ENCODE measurements at regions not wholly inside any gene's neighbourhood (a gene's known extent, or its start where the extent isn't known, plus 50 kb on each side); places are given as distances from the start of the nearest gene placed in this dataset.

- DNase-seq (ENCODE audit: low spot score) = no peak
Measured at GRCh38 chr10:113259576-113260226, 293.2 kb upstream of the HABP2 start.

GRCh38 chr10:113261161-113261560 lies 291.7 kb upstream of the HABP2 start:
- DNase-seq (ENCODE audit: low spot score) = no peak

- no peak for DNase-seq (ENCODE audit: low spot score)
Measured at GRCh38 chr10:113261611-113262091, 291.2 kb upstream of the HABP2 start.

DNA sequence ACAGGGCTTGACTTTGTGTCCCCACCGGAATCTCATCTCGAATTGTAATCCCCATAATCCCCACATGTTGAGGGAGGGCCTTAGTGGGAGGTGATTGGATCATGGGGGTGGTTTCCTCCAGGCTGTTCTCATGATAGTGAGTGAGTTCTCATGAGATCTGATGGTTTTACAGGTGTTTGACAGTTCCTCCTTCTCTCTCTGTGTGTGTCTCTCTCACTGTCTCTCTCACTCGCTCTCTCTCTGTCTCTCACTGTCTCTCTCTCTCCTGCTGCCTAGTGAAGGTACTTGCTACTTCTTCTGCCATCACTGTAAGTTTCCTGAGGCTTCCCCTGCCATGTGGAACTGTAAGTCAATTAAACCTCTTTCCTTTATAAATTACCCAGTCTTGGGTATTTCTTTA lies 289.8 kb upstream of the HABP2 start:
- DNase-seq (ENCODE audit: low spot score) = no peak

DNA sequence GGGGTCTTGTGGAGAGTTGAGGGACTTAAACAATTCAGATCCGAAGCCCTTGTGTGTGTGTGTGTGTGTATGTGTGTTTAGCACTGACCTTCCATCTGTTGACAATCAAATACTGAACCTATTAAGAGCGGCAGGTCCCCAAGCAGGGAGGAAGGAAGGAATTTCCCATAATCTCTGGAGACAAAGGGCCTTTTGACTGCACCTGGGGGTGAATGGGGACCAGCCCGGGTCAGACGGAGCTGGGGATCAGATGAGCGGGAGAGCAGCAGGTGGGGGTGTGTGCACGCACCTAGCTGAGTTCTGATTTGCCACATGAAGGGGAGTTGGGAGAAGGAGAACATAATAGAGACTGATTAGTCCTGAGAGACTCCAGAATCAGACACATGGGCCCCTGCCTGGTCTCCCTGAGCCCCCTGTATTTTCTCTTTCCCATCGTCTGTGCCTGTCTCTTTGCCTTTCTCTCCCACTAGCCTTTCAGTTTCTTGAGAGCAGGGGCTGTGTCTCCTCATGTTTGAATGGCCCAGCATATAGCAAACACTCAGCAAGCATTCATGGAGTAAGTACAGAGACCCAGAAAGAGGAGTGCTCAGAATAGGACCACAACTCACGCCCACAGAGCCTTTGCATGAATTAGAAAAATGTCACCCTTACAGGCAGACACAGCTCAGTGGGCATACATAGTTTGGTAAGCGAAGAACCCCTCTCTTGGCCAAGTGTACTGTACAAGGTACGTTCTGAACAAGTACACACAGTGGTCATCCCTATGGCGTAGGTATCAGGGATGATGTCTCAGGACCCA lies 288.3 kb upstream of the HABP2 start:
- DNase-seq (ENCODE audit: low spot score) = no peak

GRCh38 chr10:113266147-113266546 lies 286.7 kb upstream of the HABP2 start:
- DNase-seq (ENCODE audit: low spot score) = no peak

DNA sequence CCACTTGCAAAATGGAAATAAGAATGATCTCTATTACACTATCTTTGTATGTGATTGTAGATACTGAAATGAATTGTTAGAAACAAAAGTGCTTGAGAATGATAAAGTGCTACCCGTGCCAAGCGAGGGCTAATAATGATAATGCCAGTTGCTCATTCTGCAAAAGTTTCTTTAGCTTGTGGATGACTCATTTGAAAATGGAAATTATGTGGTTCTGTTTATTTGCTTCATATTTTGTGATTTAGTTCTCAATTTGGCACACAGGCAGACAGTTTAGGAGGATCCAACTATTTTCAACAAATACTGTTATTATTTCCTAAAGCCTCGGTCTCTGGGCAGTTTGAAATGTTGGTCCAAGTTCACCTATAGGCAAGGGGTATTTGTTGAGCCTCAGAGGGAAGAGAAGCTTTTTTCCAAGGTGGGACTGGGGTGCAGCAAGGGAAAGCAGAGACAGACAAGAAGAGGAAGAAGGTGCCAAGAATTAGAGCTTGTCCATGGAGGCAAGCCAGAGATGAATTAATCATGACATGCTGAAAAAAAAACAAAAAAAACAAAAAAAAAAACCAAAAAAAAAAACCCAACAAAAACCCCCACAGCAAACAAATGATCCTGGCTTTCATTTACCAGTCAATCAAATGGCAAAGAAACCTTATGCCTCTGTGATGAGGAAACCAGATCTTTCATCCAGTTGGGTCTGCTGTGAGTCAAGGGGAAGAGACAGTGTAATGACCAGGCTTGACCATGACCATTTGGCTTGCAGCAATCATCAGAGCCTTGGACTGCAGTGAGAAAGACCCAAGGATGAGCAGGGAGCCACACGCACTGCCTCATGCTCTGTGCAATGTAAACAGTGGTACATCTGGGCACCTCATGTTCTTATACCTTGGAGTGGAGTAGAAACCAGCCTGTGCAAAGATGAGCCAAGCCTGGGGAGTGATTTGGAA lies 285.0 kb upstream of the HABP2 start:
- DNase-seq (ENCODE audit: low spot score) = no peak

GRCh38 chr10:113269333-113269732 lies 283.5 kb upstream of the HABP2 start:
- no peak for DNase-seq (ENCODE audit: low spot score)

DNA sequence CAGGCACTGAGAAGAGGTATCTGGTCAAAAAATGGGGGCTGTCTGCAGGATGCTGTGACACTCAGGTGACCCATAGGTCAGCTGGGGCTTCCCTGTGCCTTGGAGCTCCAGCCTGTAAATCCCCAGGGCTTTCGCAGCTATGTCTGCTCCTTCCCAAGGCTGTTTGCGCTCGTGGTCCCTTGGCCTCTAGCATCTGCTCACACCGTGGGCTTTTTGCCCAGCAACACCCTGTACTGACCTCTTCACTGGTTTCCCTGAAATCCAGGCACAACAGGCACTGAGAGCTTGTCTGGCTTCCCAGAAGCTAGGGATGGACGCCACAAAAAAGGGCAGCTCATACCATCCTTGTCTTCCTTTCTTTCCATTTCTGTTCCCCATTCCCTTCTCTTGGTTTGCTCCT lies 280.3 kb upstream of the HABP2 start:
- no peak for DNase-seq (ENCODE audit: low spot score)

GRCh38 chr10:113273181-113274163 lies 279.4 kb upstream of the HABP2 start:
- DNase-seq (ENCODE audit: low spot score) = no peak

GRCh38 chr10:113274176-113274829 lies 278.6 kb upstream of the HABP2 start:
- DNase-seq (ENCODE audit: low spot score) = no peak

GRCh38 chr10:113278221-113278620 lies 274.6 kb upstream of the HABP2 start:
- DNase-seq (ENCODE audit: low spot score) = no peak

DNA sequence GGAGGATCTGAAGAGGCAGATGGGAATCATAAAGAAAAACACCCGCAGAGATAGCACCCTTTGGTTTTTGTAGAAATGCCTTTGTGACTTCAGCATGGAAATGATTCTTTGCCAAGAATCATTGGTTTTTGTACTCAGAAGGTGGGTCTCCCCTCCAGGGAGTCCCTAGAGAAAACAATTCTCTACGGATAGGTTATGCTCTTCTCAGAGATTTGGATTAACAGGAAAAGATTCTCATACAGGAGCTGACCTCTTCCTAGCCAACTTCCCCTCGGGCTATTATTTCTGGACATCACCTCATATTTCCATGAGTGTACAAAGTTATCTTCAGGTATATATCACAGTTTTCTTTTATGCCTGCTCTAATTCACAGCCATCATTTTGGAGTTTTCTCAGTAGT lies 274.2 kb upstream of the HABP2 start:
- DNase-seq (ENCODE audit: low spot score) = no peak

DNA sequence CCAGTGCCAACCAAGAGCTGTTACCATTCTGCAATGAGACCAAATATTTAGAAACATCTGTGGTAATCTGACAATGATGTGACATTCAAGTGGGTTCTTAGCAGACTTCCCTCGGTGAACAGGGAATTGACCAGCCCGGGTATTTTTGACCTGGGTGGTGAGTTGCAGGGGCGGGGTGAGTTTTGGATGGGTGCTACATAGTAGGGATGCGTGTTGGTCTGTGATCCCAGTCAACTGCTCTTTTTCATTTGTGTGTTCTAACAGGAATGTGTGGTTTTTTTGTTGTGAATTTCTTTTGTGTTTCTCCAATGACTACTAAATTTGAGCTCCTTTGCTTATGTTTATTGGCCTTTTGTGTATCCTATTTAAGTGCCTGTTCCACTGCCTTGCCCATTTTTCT lies 273.6 kb upstream of the HABP2 start:
- DNase-seq (ENCODE audit: low spot score) = no peak

GRCh38 chr10:113282564-113282963 lies 270.3 kb upstream of the HABP2 start:
- DNase-seq (ENCODE audit: low spot score) = no peak

- peak; percentile 11 for DNase-seq (ENCODE audit: low spot score)
Measured at GRCh38 chr10:113283189-113283588, 269.7 kb upstream of the HABP2 start.

- DNase-seq (ENCODE audit: low spot score) = no peak
Measured at GRCh38 chr10:113284635-113285034, 268.2 kb upstream of the HABP2 start.

DNA sequence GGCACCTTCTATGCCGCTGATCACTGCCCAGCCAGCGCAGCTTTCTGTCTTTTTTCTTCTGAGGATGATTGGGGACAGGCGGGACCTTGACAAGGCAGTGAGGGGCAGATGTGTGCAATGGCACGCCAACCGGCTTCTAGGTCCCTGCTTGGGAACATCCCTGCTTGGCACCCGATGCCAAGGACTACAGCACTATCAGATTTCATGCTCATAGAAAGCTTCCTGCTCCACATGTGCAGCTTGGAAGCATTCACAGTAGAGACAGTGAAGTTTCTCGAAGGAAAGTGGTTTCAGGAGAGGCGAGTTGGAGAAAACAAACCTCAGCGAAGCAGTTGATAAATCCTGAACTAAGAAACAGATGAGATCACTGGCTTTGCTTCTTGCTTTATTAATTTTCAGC lies 267.5 kb upstream of the HABP2 start:
- no peak for DNase-seq (ENCODE audit: low spot score)

DNA sequence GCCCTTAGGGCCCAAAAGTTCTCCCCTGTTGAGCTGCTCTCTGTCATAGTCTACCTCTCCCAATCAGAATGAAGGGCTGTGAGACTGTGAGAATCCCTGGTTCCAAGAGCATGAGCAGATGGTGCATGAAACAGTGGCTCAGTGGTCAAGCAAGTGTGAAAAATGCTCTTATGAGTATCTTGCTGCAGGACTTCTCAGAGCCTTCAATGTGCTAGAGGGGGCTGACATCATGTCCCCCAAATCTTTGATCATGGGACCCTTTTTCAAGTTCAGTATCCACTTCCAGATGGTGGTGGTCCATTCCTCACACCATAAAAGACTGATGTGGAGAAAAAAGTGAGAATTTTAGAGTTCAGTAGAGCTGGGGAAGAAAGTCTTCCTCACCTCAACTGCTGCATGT lies 265.3 kb upstream of the HABP2 start:
- no peak for DNase-seq (ENCODE audit: low spot score)

- no peak for DNase-seq (ENCODE audit: low spot score)
Measured at GRCh38 chr10:113290137-113290536, 262.7 kb upstream of the HABP2 start.

DNA sequence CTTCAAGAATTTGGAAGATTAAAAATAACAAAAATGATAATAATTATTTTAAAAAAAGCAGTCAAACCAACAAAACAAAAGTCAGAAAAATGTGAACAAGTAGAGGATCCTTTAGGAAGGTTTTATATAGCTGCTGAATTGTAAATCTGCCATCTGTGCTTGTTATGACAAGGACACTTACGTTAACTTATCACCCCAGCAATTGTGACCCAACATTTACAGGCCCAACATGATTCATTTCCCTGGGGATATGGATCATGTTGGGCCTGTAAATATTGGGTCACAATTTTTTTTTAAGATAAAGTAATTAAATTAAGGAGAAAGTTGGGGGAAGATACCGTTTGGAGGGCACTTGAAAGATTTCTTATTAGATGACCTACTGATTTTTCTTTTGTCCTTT lies 261.4 kb upstream of the HABP2 start:
- DNase-seq (ENCODE audit: low spot score) = no peak

Data from H4 (cell line).